ENCODE measurements at regions not wholly inside any gene's neighbourhood (a gene's known extent, or its start where the extent isn't known, plus 50 kb on each side); places are given as distances from the start of the nearest gene placed in this dataset.

GRCh38 chr14:80446356-80446755, 235.1 kb upstream of the DIO2 start:
- no peak for ATAC-seq
- H3K4me1 ChIP-seq = no peaks in the 10 kb centered on the region
- TF ChIP-seq, protein P1, sequence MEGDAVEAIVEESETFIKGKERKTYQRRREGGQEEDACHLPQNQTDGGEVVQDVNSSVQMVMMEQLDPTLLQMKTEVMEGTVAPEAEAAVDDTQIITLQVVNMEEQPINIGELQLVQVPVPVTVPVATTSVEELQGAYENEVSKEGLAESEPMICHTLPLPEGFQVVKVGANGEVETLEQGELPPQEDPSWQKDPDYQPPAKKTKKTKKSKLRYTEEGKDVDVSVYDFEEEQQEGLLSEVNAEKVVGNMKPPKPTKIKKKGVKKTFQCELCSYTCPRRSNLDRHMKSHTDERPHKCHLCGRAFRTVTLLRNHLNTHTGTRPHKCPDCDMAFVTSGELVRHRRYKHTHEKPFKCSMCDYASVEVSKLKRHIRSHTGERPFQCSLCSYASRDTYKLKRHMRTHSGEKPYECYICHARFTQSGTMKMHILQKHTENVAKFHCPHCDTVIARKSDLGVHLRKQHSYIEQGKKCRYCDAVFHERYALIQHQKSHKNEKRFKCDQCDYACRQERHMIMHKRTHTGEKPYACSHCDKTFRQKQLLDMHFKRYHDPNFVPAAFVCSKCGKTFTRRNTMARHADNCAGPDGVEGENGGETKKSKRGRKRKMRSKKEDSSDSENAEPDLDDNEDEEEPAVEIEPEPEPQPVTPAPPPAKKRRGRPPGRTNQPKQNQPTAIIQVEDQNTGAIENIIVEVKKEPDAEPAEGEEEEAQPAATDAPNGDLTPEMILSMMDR (IDR thresholded peaks at IDR 0.05) = no peak
- TF ChIP-seq POLR2A (IDR thresholded peaks at IDR 0.05) = no peak
- no peak overlapping the region for H3K27ac ChIP-seq
- H3K36me3 ChIP-seq = no peaks in the 10 kb centered on the region
- intact Hi-C loops (cut with DNase I) = no loop called here
- H3K27me3 ChIP-seq = no peaks in the 10 kb centered on the region
- DNase-seq = no peak
- no peak overlapping the region for H3K4me3 ChIP-seq
- no peaks in the 10 kb centered on the region for H3K9me3 ChIP-seq

GRCh38 chr14:80445605-80446004, 234.3 kb upstream of the DIO2 start:
- intact Hi-C loops (cut with DNase I) = no loop called here

GRCh38 chr14:80434574-80435321, 223.4 kb upstream of the DIO2 start:
- H3K27me3 ChIP-seq = no peaks in the 10 kb centered on the region
- H3K4me1 ChIP-seq = no peaks in the 10 kb centered on the region
- H3K9me3 ChIP-seq = no peaks in the 10 kb centered on the region
- no peak overlapping the region for H3K27ac ChIP-seq
- no peak overlapping the region for H3K4me3 ChIP-seq
- intact Hi-C loops (cut with DNase I) = no loop called here
- H3K36me3 ChIP-seq = no peaks in the 10 kb centered on the region
- ATAC-seq (peak in 2 of 4 donors; percentile 55 to 56), DNase-seq (peak in 2 of 3 donors; percentile 37 to 56)
- no CpG with 5 or more reads among the region's 1 CpG for WGBS (ENCODE audit: insufficient coverage, low coverage, low lambda C conversion rate, missing lambda C conversion rate)
- TF ChIP-seq POLR2A (IDR thresholded peaks at IDR 0.05) = no peak
- TF ChIP-seq, protein P1 (IDR thresholded peaks at IDR 0.05) = no peak

More at GRCh38 chr14:80445605-80446004, 234.3 kb upstream of the DIO2 start:
- H3K36me3 ChIP-seq = no peaks in the 10 kb centered on the region
- no peaks in the 10 kb centered on the region for H3K27me3 ChIP-seq
- no peak for ATAC-seq
- no peak overlapping the region for H3K27ac ChIP-seq
- DNase-seq = no peak
- no peaks in the 10 kb centered on the region for H3K9me3 ChIP-seq
- 22% methylated on average over 1 of the region's 3 CpGs for WGBS (ENCODE audit: insufficient coverage, low coverage, low lambda C conversion rate, missing lambda C conversion rate)
- no peak overlapping the region for H3K4me3 ChIP-seq
- no peaks in the 10 kb centered on the region for H3K4me1 ChIP-seq
- TF ChIP-seq POLR2A (IDR thresholded peaks at IDR 0.05) = no peak
- TF ChIP-seq, protein P1 (IDR thresholded peaks at IDR 0.05) = no peak

GRCh38 chr14:80433811-80434210, 222.5 kb upstream of the DIO2 start:
- WGBS (ENCODE audit: insufficient coverage, low coverage, low lambda C conversion rate, missing lambda C conversion rate) = 36% methylated on average over 1 of the region's 1 CpG
- ATAC-seq = peak in 2 of 4 donors; percentile 39 to 62

More at GRCh38 chr14:80433811-80434210, 222.5 kb upstream of the DIO2 start:
- DNase-seq = no peak
- Histone ChIP-seq H3K27ac (no peak overlapping the region), H3K4me3 (no peak overlapping the region), H3K36me3 (no peaks in the 10 kb centered on the region), H3K4me1 (no peaks in the 10 kb centered on the region), H3K9me3 (no peaks in the 10 kb centered on the region), H3K27me3 (no peaks in the 10 kb centered on the region)
- intact Hi-C loops (cut with DNase I) = no loop called here
- TF ChIP-seq, protein P1 (IDR thresholded peaks at IDR 0.05) = no peak
- no peak for TF ChIP-seq POLR2A (IDR thresholded peaks at IDR 0.05)

Measured in right lobe of liver (tissue), 6 donors.